ENCODE measurements at regions not wholly inside any gene's neighbourhood (a gene's known extent, or its start where the extent isn't known, plus 50 kb on each side); places are given as distances from the start of the nearest gene placed in this dataset.

DNA sequence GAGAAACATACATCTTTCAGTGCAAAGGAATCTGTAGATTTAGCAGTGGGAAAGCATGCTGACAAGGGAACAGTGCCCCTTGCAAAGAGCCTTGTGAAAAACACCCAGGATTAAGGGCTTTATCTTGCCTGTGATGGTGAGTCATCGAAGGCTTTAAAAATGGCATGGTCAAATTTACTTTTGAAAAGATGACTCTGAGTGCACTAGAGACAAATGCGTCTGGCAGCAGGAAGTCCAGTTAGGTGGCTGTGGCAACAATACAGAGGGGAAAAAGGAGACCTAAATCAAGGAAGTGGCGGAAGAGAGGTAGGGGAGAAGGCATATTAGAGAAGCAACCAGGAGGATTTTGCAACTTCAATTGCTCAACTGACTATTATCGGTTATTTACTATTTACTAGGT, 472.6 kb upstream of the CPEB2 start:
- Histone ChIP-seq H3K4me2 (ENCODE audit: insufficient read depth, insufficient read length, low read length) (no peak overlapping the region), H3K56ac (ENCODE audit: insufficient read length, low read depth, low read length) (no peak overlapping the region), H3K14ac (ENCODE audit: insufficient read depth, low read length) (no peak overlapping the region), H4K8ac (replicated peaks; ENCODE audit: insufficient read length, low read depth, low read length) (no peak overlapping the region), H2AK5ac (ENCODE audit: insufficient read length, low read length) (no peak overlapping the region), H3K9ac (ENCODE audit: extremely low read depth, insufficient read length, low read length) (no peak overlapping the region), H3K4me1 (ENCODE audit: insufficient read depth, low read length) (no peaks in the 10 kb centered on the region; the same call in 1 of the 2 replicates), H4K91ac (ENCODE audit: insufficient read length, low read depth, low read length) (no peak overlapping the region), H2AFZ (ENCODE audit: low read length) (no peak overlapping the region), H2BK20ac (ENCODE audit: low read depth, low read length, poor library complexity, severe bottlenecking) (no peak overlapping the region), H4K20me1 (ENCODE audit: control insufficient read depth, insufficient read depth, insufficient read length) (no peaks in the 10 kb centered on the region), H4K5ac (ENCODE audit: insufficient read length, low read depth, low read length) (no peak overlapping the region), H2BK12ac (ENCODE audit: insufficient read length, low read depth, low read length) (no peak overlapping the region), H3K79me1 (ENCODE audit: insufficient read depth, low read depth, low read length, poor library complexity, severe bottlenecking) (no peaks in the 10 kb centered on the region), H3K27me3 (ENCODE audit: insufficient read depth, low read length) (no peaks in the 10 kb centered on the region), H3K18ac (ENCODE audit: insufficient read length, low read depth, low read length) (no peak overlapping the region), H3T11ph (ENCODE audit: low read length) (no peak overlapping the region), H2BK5ac (ENCODE audit: insufficient read length, low read length) (no peak overlapping the region), H3K4ac (ENCODE audit: low read depth, low read length) (no peak overlapping the region), H3K9me3 (ENCODE audit: control insufficient read depth, low read depth, low read length) (no peaks in the 10 kb centered on the region), H3K27ac (ENCODE audit: insufficient read length, low read depth, low read length) (no peak overlapping the region), H3K23me2 (ENCODE audit: insufficient read length, low read depth, low read length, poor library complexity, severe bottlenecking) (no peaks in the 10 kb centered on the region), H3K23ac (ENCODE audit: insufficient read length, low read depth, low read length) (no peak overlapping the region), H3K79me2 (ENCODE audit: insufficient read depth, low read length) (no peaks in the 10 kb centered on the region), H2BK15ac (ENCODE audit: low read depth, low read length) (no peak overlapping the region), H2BK120ac (ENCODE audit: low read depth, low read length, poor library complexity, severe bottlenecking) (no peak overlapping the region)
- Mint-ChIP-seq H3K4me3 (no peak overlapping the region; a peak in 1 of 5 replicates), H3K36me3 (ENCODE audit: insufficient read depth in 1 of 3, low read depth in 3 of 3) (peaks cover 0 to 2% (median 0%) of the 10 kb centered on the region in 3 experiments; a peak in 2 of 7 replicates), H3K4me1 (peaks cover 12 to 24% of the 10 kb centered on the region in 2 experiments), H3K9me3 (peaks cover 0 to 14% of the 10 kb centered on the region in 2 experiments; a peak in 4 of 5 replicates), H3K27me3 (ENCODE audit: low read depth) (peaks cover 10% of the 10 kb centered on the region), H3K27ac (peak overlapping the region; percentile 1 to 63 (median 52); a peak in 4 of 7 replicates)
- peak; percentile 42 for DNase-seq
- no CpG with 5 or more reads among the region's 4 CpGs for WGBS (ENCODE audit: extremely low coverage, insufficient read length, low lambda C conversion rate)
- TF ChIP-seq, protein P1, sequence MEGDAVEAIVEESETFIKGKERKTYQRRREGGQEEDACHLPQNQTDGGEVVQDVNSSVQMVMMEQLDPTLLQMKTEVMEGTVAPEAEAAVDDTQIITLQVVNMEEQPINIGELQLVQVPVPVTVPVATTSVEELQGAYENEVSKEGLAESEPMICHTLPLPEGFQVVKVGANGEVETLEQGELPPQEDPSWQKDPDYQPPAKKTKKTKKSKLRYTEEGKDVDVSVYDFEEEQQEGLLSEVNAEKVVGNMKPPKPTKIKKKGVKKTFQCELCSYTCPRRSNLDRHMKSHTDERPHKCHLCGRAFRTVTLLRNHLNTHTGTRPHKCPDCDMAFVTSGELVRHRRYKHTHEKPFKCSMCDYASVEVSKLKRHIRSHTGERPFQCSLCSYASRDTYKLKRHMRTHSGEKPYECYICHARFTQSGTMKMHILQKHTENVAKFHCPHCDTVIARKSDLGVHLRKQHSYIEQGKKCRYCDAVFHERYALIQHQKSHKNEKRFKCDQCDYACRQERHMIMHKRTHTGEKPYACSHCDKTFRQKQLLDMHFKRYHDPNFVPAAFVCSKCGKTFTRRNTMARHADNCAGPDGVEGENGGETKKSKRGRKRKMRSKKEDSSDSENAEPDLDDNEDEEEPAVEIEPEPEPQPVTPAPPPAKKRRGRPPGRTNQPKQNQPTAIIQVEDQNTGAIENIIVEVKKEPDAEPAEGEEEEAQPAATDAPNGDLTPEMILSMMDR (conservative IDR thresholded peaks at IDR 0.05) = no peak

Measured in H9 (cell line).